ENCODE measurements at regions not wholly inside any gene's neighbourhood (a gene's known extent, or its start where the extent isn't known, plus 50 kb on each side); places are given as distances from the start of the nearest gene placed in this dataset.

DNA sequence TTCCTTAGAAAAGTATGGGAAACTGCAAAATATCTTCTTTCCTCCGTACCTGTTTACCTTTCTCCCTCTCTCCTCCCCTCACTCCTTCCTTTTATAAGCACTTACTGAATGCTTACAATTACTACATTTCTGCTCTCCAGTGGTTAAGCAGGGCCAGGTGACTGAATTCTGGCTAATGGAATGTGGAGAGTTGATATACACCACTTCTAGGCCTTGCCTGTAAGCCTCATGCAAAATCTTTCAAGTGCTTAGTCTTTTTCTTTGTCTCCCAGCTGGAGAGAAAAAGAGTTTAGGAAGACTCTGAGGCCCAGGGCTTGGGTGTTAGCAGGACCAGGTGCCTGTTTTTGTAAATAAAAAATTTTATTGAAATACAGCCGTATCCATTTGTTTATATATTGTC, 77.7 kb upstream of the CACNA1E start:
- TF ChIP-seq POLR2A (IDR thresholded peaks at IDR 0.05; ENCODE audit: low read depth, low read length) (no peak), CTCF (conservative IDR thresholded peaks at IDR 0.05; ENCODE audit: low read depth, low read length) (no peak), RAD21 (IDR thresholded peaks at IDR 0.05; ENCODE audit: low read length) (no peak), RFX5 (IDR thresholded peaks at IDR 0.05; ENCODE audit: low read depth, low read length) (no peak)

Measured in IMR-90 (cell line).